NCI-H510A treated with DMSO at 0.1 percent for 48 hours (cell line): ENCODE measurements at regions not wholly inside any gene's neighbourhood (a gene's known extent, or its start where the extent isn't known, plus 50 kb on each side); places are given as distances from the start of the nearest gene placed in this dataset.
"Not testable (repeated sequence)": the region's sequence is repeated elsewhere in the genome, so short reads cannot be mapped to it uniquely, and the experiment has no call there.

Experiments used
- DNase-seq: peaks from one replicate; lab custom pipeline; 2025; lab: John Stamatoyannopoulos, UW

DNA sequence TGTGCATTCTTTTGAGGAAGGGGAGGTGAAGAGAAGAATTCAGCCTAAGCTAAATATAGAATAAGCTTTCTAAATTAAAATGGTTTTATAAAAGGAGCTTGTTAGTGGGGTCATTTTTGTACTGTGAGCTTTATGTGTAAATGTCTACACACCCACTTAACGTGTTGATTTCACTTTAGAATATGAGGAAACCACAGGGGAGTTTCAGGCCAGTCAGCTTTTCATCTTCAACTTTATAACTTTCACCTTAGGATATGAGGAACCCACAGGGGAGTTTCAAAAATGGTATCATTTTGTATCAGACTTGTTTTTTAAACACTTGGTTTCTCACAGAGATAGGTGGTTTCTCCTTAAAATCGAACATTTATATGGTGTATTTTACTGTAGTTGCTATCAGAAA is 120.7 kb upstream of the NIPA1 start:
- not testable (repeated sequence) for DNase-seq

DNA sequence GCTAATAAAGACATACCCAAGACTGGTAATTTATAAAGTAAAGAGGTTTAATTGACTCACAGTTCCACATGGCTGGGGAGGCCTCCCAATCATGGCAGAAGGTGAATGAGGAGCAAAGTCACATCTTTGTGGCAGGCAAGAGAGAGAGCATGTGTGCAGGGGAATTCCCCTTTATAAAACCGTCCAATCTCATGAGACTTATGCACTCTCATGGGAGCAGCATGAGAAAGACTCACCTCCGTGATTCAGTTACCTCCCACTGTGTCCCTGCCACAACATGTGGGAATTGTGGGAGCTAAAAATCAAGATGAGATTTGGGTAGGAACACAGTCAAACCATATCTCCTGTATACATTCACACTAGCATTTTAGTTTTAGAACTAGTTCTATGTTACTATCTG is 101.7 kb upstream of the NIPA1 start:
- DNase-seq: not testable (repeated sequence)

DNA sequence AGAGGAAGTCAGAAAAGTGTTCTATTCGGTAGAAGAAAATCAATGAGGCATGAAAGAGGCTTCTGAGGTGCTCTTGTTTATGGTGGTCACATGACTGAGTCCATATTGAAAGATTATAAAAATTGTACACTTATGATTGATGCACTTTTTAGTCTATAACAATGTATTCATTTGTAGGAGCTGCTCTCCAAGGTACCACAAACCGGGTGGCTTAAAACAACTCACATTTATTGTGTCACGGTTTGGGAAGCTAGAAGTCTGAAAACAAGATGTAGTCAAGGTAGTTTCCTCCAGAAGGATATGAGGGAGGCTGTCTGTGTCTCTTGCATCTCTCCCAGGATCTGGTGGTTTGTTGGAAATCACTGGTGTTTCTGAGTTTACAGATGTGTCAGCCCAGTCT is 86.6 kb upstream of the NIPA1 start:
- not testable (repeated sequence) for DNase-seq

- not testable (repeated sequence) for DNase-seq
These were observed 75.6 kb upstream of the NIPA1 start for GRCh38 chr15:22710831-22711341.

GRCh38 chr15:22713933-22714332 is 72.5 kb upstream of the NIPA1 start:
- DNase-seq: not testable (repeated sequence)

- not testable (repeated sequence) for DNase-seq
These were observed 71.9 kb upstream of the NIPA1 start for GRCh38 chr15:22714358-22715132.

- DNase-seq: peak; percentile 14
These were observed 71.2 kb upstream of the NIPA1 start for GRCh38 chr15:22715133-22715845.

GRCh38 chr15:22719980-22720379 is 66.5 kb upstream of the NIPA1 start:
- DNase-seq: not testable (repeated sequence)

GRCh38 chr15:22726104-22726503 is 60.3 kb upstream of the NIPA1 start:
- peak; percentile 23 for DNase-seq

DNA sequence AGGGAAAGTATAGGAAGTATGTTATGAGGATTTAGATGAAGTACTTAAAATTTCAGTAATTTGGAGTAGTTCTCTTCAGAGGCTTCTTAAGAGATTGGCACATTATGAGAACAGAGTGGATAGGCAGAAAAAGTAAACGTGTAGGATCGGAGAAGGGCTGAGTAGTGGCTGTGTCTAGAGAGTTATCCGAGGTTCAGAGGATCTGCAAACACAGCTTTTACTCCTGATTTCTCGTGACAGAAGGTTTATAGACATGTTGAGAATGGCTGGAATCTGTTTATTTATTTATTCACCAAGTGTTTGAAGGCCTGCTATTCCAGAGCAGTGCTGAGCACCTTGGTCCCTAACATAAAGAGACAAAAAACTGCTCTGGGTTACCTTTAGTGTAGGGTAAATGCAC is 51.4 kb upstream of the NIPA1 start:
- DNase-seq: not testable (repeated sequence)

GRCh38 chr15:22735781-22736180 is 50.7 kb upstream of the NIPA1 start:
- no peak for DNase-seq

GRCh38 chr15:22736200-22736599 is 50.2 kb upstream of the NIPA1 start:
- DNase-seq: not testable (repeated sequence)
